ENCODE measurements at regions not wholly inside any gene's neighbourhood (a gene's known extent, or its start where the extent isn't known, plus 50 kb on each side); places are given as distances from the start of the nearest gene placed in this dataset.

DNA sequence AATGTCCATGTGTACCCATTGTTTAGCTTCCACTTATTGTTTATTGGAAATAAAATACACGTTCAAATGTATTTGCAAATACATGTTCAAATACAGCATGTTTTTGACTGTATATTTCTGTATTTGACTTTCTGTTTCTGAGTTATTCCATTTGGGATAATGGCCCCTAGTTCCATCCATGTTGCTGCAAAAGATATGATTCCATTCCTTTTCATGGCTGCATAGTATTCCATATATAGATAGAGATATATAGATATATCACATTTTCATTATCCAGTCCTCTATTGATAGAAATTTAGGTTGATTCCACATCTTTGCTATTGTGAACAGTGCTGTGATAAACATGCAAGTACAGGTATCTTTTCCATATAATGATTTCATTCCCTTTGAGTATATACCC is 241.4 kb upstream of the SOX2 start:
- Histone ChIP-seq H3K27me3 (ENCODE audit: control insufficient read depth, insufficient read depth, low read length) (no peaks in the 10 kb centered on the region), H3K4me3 (ENCODE audit: low read depth, low read length) (no peak overlapping the region), H3K36me3 (ENCODE audit: control insufficient read depth, insufficient read depth, low read length) (no peaks in the 10 kb centered on the region)
- DNase-seq (ENCODE audit: low read depth) = no peak
- TF ChIP-seq, protein P1, sequence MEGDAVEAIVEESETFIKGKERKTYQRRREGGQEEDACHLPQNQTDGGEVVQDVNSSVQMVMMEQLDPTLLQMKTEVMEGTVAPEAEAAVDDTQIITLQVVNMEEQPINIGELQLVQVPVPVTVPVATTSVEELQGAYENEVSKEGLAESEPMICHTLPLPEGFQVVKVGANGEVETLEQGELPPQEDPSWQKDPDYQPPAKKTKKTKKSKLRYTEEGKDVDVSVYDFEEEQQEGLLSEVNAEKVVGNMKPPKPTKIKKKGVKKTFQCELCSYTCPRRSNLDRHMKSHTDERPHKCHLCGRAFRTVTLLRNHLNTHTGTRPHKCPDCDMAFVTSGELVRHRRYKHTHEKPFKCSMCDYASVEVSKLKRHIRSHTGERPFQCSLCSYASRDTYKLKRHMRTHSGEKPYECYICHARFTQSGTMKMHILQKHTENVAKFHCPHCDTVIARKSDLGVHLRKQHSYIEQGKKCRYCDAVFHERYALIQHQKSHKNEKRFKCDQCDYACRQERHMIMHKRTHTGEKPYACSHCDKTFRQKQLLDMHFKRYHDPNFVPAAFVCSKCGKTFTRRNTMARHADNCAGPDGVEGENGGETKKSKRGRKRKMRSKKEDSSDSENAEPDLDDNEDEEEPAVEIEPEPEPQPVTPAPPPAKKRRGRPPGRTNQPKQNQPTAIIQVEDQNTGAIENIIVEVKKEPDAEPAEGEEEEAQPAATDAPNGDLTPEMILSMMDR (IDR thresholded peaks at IDR 0.05; ENCODE audit: insufficient read depth, low read length, poor library complexity, severe bottlenecking) = no peak

DNA sequence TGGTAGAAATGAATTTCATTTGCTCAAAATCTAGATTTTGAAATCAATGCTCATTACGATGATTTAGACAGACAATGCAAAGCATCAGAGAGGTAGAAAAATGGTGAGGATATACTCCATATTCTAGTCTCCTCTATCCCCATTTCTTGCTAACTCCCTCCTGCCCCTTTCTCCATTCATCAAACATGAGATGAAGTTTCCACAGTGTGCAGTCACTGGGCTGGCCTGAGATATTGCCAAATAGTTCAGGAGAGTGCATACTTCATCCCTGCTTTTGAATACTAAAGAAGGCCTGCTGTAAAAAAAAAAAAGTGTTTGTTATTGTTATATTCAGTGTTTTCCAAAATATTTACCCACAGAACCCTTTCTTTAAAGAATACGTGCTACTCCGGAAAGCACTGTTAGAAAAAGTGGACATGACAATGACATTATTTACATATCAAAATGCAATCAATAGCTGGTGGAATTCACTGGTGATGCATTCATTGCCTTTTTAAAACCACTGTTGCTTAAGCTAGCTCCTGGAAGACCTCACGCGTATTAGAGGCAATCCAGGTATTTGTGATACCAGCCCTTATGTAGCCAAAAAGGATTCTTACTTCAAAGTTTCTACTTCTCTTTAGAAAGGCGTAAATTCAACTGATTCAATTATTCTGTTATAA is 247.6 kb upstream of the SOX2 start:
- DNase-seq (ENCODE audit: low read depth) = no peak
- no peaks in the 10 kb centered on the region for H3K36me3 ChIP-seq (ENCODE audit: control insufficient read depth, insufficient read depth, low read length)
- TF ChIP-seq, protein P1 (IDR thresholded peaks at IDR 0.05; ENCODE audit: insufficient read depth, low read length, poor library complexity, severe bottlenecking) = no peak
- H3K4me3 ChIP-seq (ENCODE audit: low read depth, low read length) = no peak overlapping the region
- H3K27me3 ChIP-seq (ENCODE audit: control insufficient read depth, insufficient read depth, low read length) = no peaks in the 10 kb centered on the region

DNA sequence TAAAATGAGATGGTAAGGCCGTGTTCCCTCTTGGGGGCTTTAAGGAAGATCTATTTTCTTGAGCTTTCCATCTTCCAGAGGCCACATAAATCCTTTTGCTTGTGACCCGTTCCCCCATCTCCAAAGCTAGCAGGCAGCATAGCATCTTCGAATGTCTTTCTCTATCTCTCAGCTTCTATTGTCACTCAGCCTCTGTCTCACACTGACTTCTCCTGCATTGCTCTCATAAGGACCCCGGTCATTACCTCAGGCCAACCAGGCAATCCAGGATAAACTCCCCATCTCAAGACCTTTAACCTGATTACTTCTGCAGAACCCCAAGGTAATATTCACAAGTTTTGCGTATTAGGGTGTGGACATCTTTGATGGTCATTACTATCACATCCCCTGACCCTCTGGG is 250.3 kb upstream of the SOX2 start:
- H3K36me3 ChIP-seq (ENCODE audit: control insufficient read depth, insufficient read depth, low read length) = no peaks in the 10 kb centered on the region
- TF ChIP-seq, protein P1 (IDR thresholded peaks at IDR 0.05; ENCODE audit: insufficient read depth, low read length, poor library complexity, severe bottlenecking) = no peak
- H3K27me3 ChIP-seq (ENCODE audit: control insufficient read depth, insufficient read depth, low read length) = no peaks in the 10 kb centered on the region
- no peak overlapping the region for H3K4me3 ChIP-seq (ENCODE audit: low read depth, low read length)
- DNase-seq (ENCODE audit: low read depth) = no peak

DNA sequence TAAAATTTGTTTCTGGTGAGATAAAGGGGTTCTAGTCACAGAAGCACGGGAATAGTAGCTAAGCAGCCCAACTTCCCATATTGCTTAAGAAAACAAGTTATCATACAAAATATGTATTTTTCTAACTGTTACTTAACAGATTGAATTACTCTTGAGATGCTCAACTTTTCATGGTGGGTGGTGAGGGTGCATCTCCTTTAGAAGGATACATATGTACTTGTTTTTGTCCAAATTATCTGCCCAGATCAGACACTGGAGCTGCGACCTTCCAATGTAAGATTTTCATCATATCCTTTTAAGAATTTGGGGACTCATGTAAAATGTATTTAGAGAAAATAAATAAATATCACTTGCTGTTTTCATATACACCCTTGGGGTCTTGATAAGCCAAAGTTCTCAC is 252.2 kb upstream of the SOX2 start:
- TF ChIP-seq, protein P1 (IDR thresholded peaks at IDR 0.05; ENCODE audit: insufficient read depth, low read length, poor library complexity, severe bottlenecking) = no peak
- Histone ChIP-seq H3K4me3 (ENCODE audit: low read depth, low read length) (no peak overlapping the region), H3K36me3 (ENCODE audit: control insufficient read depth, insufficient read depth, low read length) (no peaks in the 10 kb centered on the region), H3K27me3 (ENCODE audit: control insufficient read depth, insufficient read depth, low read length) (no peaks in the 10 kb centered on the region)
- no peak for DNase-seq (ENCODE audit: low read depth)

DNA sequence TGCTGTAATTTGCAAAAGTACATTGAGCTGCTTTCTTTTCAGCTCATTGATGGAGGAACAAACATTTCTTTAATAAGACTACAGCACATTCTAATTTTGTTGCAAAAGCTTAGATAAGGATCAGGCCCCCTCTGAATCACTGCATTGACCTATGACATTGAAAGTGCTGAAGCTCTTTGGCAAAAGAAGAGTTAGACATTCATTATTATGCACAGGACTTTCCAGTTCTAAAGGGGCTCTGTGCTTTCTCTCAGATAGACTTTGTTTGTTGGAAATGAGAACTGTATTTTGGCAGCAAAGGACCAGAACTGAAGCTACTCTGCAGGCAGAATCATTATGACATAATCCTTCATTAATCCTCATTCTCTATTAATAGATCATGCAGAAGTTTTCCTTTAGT is 252.9 kb upstream of the SOX2 start:
- no peak for DNase-seq (ENCODE audit: low read depth)
- TF ChIP-seq, protein P1 (IDR thresholded peaks at IDR 0.05; ENCODE audit: insufficient read depth, low read length, poor library complexity, severe bottlenecking) = no peak
- Histone ChIP-seq H3K36me3 (ENCODE audit: control insufficient read depth, insufficient read depth, low read length) (no peaks in the 10 kb centered on the region), H3K4me3 (ENCODE audit: low read depth, low read length) (no peak overlapping the region), H3K27me3 (ENCODE audit: control insufficient read depth, insufficient read depth, low read length) (no peaks in the 10 kb centered on the region)

DNA sequence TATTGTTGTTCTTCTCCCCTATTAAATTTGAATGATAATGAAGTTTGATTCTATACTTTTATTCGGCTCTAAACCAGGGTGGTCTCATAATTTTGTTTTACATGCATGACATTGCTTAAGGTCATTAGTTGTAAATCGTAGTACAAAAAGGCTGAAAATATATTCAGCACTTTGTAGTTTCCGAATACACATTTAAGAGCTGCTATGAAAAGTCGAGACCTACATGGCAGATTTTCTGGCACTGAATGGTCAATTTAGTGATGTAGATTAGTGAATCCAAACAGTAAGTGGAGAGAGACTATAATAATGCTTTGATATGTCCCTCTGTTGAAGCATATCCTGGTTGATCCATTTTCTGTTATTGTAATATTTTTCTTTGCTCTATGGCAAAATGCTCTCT is 254.0 kb upstream of the SOX2 start:
- Histone ChIP-seq H3K4me3 (ENCODE audit: low read depth, low read length) (no peak overlapping the region), H3K27me3 (ENCODE audit: control insufficient read depth, insufficient read depth, low read length) (no peaks in the 10 kb centered on the region), H3K36me3 (ENCODE audit: control insufficient read depth, insufficient read depth, low read length) (no peaks in the 10 kb centered on the region)
- no peak for DNase-seq (ENCODE audit: low read depth)
- TF ChIP-seq, protein P1 (IDR thresholded peaks at IDR 0.05; ENCODE audit: insufficient read depth, low read length, poor library complexity, severe bottlenecking) = no peak

All from kidney epithelial cell (primary cell).